Spinal cord (tissue), 9 donors: ENCODE measurements at regions not wholly inside any gene's neighbourhood (a gene's known extent, or its start where the extent isn't known, plus 50 kb on each side); places are given as distances from the start of the nearest gene placed in this dataset.
A peak's percentile ranks its signal among the peaks of the same experiment; 100 is the strongest.

Experiments
- DNase-seq, 6 donors: peaks; one replicate each; pipeline versions ENCODE4 v3.0.0 to v3.0.0-alpha.2; 2013 to 2015; ENCODE audit warnings: low spot score in 6 of 6, low read depth in 4 of 6
- H3K27ac ChIP-seq: one replicate; pipeline ENCODE4 v1.5.1; 2013; ENCODE audit warnings: low read depth, low read length, control low read depth
- H3K27me3 ChIP-seq: one replicate; pipeline ENCODE4 v1.6.1; 2013; ENCODE audit warnings: low read length; ENCODE audit not compliant: control insufficient read depth, insufficient read depth
- H3K36me3 ChIP-seq: one replicate; pipeline ENCODE4 v1.6.1; 2013; ENCODE audit warnings: low read length; ENCODE audit not compliant: control insufficient read depth, insufficient read depth
- H3K4me1 ChIP-seq: one replicate; pipeline ENCODE4 v1.6.1; 2013; ENCODE audit warnings: low read length; ENCODE audit not compliant: control insufficient read depth, insufficient read depth
- H3K4me3 ChIP-seq: one replicate; pipeline ENCODE4 v1.5.1; 2013; ENCODE audit warnings: low read depth, low read length, control low read depth
- H3K9me3 ChIP-seq: one replicate; pipeline ENCODE4 v1.6.1; 2013; ENCODE audit warnings: low read length; ENCODE audit not compliant: control insufficient read depth, insufficient read depth
- WGBS: methylation state at CpG from one replicate; pipeline ENCODE4 v1.1.5; 2013; ENCODE audit warnings: missing lambda C conversion rate; ENCODE audit not compliant: insufficient coverage; 5-methylcytosine and 5-hydroxymethylcytosine counted together
- donor health status: healthy.

- WGBS = 83% methylated on average over 2 of the region's 4 CpGs
- Histone ChIP-seq H3K4me3 (no peak overlapping the region), H3K36me3 (no peaks in the 10 kb centered on the region), H3K9me3 (no peaks in the 10 kb centered on the region), H3K27me3 (no peaks in the 10 kb centered on the region), H3K27ac (no peak overlapping the region), H3K4me1 (no peaks in the 10 kb centered on the region)
- no peak for DNase-seq
Measured at GRCh38 chr9:104269996-104270963, 176.2 kb downstream of the SMC2 start.

- H3K4me3 ChIP-seq = no peak overlapping the region
- no peaks in the 10 kb centered on the region for H3K36me3 ChIP-seq
- WGBS = 100% methylated on average over 1 of the region's 3 CpGs
- H3K9me3 ChIP-seq = no peaks in the 10 kb centered on the region
- H3K27ac ChIP-seq = no peak overlapping the region
- DNase-seq = no peak
- no peaks in the 10 kb centered on the region for H3K4me1 ChIP-seq
- H3K27me3 ChIP-seq = no peaks in the 10 kb centered on the region
Measured at GRCh38 chr9:104276709-104277245, 182.7 kb downstream of the SMC2 start.

- Histone ChIP-seq H3K27ac (no peak overlapping the region), H3K27me3 (no peaks in the 10 kb centered on the region), H3K9me3 (no peaks in the 10 kb centered on the region), H3K36me3 (no peaks in the 10 kb centered on the region), H3K4me3 (no peak overlapping the region), H3K4me1 (no peaks in the 10 kb centered on the region)
- 100% methylated on average over 1 of the region's 2 CpGs for WGBS
- no peak for DNase-seq
Measured at GRCh38 chr9:104278929-104279496, 184.9 kb downstream of the SMC2 start.

- H3K4me3 ChIP-seq = no peak overlapping the region
- WGBS = no CpG with 5 or more reads among the region's 2 CpGs
- H3K4me1 ChIP-seq = no peaks in the 10 kb centered on the region
- H3K36me3 ChIP-seq = no peaks in the 10 kb centered on the region
- no peak overlapping the region for H3K27ac ChIP-seq
- peak in 2 of 6 donors; percentile 3 to 4 for DNase-seq
- no peaks in the 10 kb centered on the region for H3K27me3 ChIP-seq
- H3K9me3 ChIP-seq = no peaks in the 10 kb centered on the region
Measured at GRCh38 chr9:104279535-104280177, 185.5 kb downstream of the SMC2 start.

GRCh38 chr9:104280178-104280560 lies 186.1 kb downstream of the SMC2 start:
- no peak for DNase-seq
- Histone ChIP-seq H3K4me3 (no peak overlapping the region), H3K36me3 (no peaks in the 10 kb centered on the region), H3K27ac (no peak overlapping the region), H3K27me3 (no peaks in the 10 kb centered on the region), H3K9me3 (no peaks in the 10 kb centered on the region), H3K4me1 (no peaks in the 10 kb centered on the region)
- whole genome bisulfite sequencing = no CpG with 5 or more reads among the region's 3 CpGs

GRCh38 chr9:104280711-104281110 lies 186.6 kb downstream of the SMC2 start:
- Histone ChIP-seq H3K4me1 (no peaks in the 10 kb centered on the region), H3K27ac (no peak overlapping the region), H3K4me3 (no peak overlapping the region), H3K36me3 (no peaks in the 10 kb centered on the region), H3K9me3 (no peaks in the 10 kb centered on the region), H3K27me3 (no peaks in the 10 kb centered on the region)
- DNase-seq = no peak
- 86% methylated on average over 1 of the region's 1 CpG for WGBS

- WGBS = no CpG with 5 or more reads among the region's 1 CpG
- Histone ChIP-seq H3K9me3 (no peaks in the 10 kb centered on the region), H3K4me3 (no peak overlapping the region), H3K27me3 (no peaks in the 10 kb centered on the region), H3K4me1 (no peaks in the 10 kb centered on the region), H3K27ac (no peak overlapping the region), H3K36me3 (no peaks in the 10 kb centered on the region)
- DNase-seq = no peak
Measured at GRCh38 chr9:104286187-104286586, 192.1 kb downstream of the SMC2 start.

- 100% methylated on average over 1 of the region's 2 CpGs for WGBS
- H3K27ac ChIP-seq = no peak overlapping the region
- H3K36me3 ChIP-seq = no peaks in the 10 kb centered on the region
- no peaks in the 10 kb centered on the region for H3K9me3 ChIP-seq
- H3K4me3 ChIP-seq = no peak overlapping the region
- no peak for DNase-seq
- H3K4me1 ChIP-seq = no peaks in the 10 kb centered on the region
- H3K27me3 ChIP-seq = no peaks in the 10 kb centered on the region
Measured at GRCh38 chr9:104286799-104287198, 192.7 kb downstream of the SMC2 start.

GRCh38 chr9:104287253-104287878 lies 193.3 kb downstream of the SMC2 start:
- Histone ChIP-seq H3K4me3 (no peak overlapping the region), H3K9me3 (no peaks in the 10 kb centered on the region), H3K27me3 (no peaks in the 10 kb centered on the region), H3K4me1 (no peaks in the 10 kb centered on the region), H3K27ac (no peak overlapping the region), H3K36me3 (no peaks in the 10 kb centered on the region)
- no CpG with 5 or more reads among the region's 5 CpGs for WGBS
- DNase-seq = peak in 1 of 6 donors; percentile 28
